ENCODE measurements at regions not wholly inside any gene's neighbourhood (a gene's known extent, or its start where the extent isn't known, plus 50 kb on each side); places are given as distances from the start of the nearest gene placed in this dataset.

DNA sequence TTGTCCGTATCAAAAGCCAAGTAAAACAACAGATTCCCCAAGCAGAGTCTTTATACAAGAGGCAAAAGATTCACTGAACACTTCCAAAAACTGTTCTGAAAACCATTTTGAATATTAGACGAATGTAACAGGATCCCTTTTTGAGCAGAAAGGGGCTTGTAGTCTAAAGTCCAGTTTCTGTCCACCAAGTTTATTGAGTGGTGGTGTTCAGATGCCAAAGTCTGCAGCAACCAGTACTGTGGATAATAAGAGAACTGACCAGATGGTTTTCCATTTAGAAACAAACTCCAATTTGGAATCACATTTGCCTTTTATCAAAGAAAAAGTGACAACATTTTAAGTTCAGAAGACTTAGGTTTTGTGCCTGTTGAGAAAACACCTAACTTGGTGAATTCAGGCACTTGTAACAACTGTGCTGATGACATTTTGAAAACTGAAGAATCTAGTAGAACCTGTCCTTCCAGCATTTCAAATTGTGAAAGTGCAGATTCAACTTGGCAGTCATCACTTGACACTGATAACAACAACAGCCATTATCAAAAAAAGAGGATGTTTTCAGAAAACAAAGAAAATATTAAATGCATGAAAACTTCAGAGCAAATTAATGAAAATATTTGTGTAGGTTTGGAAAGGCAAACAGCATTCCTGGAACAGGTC is 217.1 kb downstream of the CSNK2A3 start:
- TF ChIP-seq CTCF (IDR thresholded peaks at IDR 0.05) (no peak), POLR2A (IDR thresholded peaks at IDR 0.05) (no peak)
